NCI-H345 treated with DMSO at 0.1 percent for 48 hours (cell line): ENCODE measurements at regions not wholly inside any gene's neighbourhood (a gene's known extent, or its start where the extent isn't known, plus 50 kb on each side); places are given as distances from the start of the nearest gene placed in this dataset.
A peak's percentile ranks its signal among the peaks of the same experiment; 100 is the strongest.
"Not testable (repeated sequence)": the region's sequence is repeated elsewhere in the genome, so short reads cannot be mapped to it uniquely, and the experiment has no call there.

ENCODE experiments used
- DNase-seq: peaks from one replicate; lab custom pipeline; 2025; ENCODE audit not compliant: unreplicated experiment; lab: John Stamatoyannopoulos, UW

DNA sequence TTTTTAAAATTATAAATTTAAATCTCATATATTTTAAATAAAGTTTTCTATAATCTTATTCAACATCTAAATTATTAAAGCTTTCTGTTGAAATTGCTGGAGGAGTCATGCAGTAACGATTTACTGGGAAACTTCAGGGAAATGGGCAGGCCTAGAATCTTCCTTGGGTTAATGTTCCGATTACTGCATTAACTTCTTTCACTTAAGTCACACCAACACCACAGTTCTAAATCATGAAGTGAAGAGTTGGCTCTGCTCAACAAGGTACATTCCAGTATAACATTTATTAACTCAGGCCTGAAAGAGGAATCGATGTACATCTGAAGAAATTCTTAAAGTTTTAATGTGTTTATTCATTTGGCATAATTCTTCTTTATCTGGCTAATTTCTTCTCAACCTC lies 244.3 kb downstream of the CCER1 start:
- DNase-seq = no peak

- no peak for DNase-seq
Measured at GRCh38 chr12:90706036-90706435, 248.9 kb downstream of the CCER1 start.

GRCh38 chr12:90695415-90695814 lies 259.6 kb downstream of the CCER1 start:
- no peak for DNase-seq

DNA sequence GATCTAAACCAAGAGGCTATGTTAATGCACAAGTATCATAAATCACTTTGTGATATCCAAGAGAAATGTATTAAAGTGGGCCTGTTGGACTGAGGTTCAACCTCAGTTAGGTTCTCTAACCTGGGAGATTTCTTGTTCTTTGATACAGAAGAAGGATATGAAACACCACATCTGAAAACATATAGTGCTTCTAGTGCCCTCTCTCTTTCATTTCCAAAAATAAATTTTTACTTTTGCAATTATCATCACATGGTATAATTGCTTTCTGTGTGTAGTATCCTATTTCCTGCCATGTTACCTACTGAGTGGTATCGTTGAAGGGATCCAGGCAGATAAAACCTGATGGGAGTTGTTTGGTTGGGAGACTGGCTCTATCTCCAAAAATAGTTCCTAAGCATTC lies 264.9 kb downstream of the CCER1 start:
- DNase-seq = no peak

DNA sequence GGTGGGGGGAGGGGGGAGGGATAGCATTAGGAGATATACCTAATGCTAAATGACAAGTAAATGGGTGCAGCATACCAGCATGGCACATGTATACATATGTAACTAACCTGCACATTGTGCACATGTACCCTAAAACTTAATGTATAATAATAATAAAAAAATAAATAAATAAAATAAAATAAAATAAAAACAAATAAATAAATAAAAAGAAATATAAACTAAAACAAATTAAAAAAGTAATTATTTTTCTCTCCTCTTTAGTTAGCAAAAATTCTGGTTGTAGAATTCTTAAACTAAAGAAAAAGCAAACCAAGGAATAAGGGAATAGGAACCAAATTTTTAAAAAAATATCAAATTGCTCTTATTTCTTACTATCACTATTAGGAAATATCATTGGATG lies 267.3 kb downstream of the CCER1 start:
- not testable (repeated sequence) for DNase-seq

DNA sequence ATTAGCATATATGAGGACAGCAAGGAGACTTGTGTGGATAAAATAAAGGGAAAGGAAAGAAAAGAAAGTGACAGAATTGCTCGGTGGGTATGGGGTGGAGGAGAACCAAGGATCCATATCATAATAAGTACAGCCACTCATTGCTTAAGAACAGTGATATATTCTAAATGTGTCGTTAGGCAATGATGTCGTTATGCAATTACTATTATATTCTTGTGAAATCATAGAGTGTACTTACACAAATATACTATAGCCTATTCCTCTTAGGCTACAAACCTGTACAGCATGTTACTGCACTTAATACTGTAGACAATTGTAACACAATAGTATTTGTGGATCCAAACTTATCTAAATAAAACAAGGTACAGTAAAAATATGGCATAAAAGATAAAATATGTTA lies 271.1 kb downstream of the CCER1 start:
- no peak for DNase-seq

- no peak for DNase-seq
Measured at GRCh38 chr12:90682398-90682797, 272.6 kb downstream of the CCER1 start.

DNA sequence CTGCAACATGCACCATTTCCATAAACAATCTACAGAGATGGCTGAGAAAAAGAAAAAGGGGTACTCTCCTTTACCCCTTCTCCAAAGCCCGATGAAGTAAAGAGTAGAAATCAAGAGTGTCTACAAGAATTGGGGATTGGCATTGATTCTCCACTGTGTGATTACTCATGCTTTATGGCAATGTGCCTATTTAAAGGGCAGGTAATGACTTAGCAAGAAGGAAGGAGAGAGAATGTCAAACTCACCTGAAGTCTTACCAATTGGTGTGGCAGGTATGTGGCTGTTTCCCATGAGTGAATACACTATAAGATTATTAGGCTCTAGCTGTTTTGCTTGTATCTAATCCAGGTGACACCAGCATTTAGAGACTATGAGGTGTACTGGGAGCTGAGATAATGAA lies 275.3 kb downstream of the CCER1 start:
- DNase-seq = no peak

GRCh38 chr12:90677552-90677951 lies 277.4 kb downstream of the CCER1 start:
- DNase-seq = no peak

DNA sequence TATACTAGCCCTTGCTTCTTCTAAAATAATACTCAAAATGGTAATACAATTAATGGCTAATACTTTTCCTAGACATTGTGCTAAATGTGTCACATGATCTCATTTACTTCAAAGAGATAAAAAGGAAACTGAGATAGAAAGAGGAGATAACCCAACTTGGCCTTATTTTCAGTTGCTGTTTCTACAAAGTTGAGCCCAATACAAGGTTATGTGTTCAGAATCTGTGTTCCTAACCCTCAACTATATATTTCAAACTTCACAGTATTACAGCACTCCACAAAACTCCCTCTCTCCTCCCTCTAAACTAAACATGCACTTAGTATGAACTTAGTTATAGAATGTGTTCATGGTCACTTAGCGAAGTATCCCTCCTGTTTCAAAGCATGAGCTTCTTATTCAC lies 277.9 kb downstream of the CCER1 start:
- no peak for DNase-seq

DNA sequence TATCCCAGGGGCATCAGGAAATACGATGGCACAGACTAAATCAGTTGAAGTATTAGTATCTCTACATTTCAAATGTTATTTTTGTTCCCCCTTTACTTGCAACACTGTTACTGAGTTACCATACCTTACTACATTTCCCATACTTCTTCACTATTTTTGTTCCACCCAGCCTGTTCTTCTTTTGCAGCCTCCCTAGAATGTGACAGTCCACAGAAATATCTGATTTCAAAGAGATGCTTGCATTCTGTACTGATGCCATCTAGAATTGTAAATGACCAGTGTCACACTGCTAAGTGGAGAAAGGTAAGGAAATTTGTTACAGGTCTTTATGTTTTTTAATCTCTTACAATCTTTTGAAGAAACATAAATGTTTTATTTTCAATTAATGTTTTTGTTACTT lies 279.9 kb downstream of the CCER1 start:
- DNase-seq = no peak

- DNase-seq = no peak
Measured at GRCh38 chr12:90672081-90672480, 282.9 kb downstream of the CCER1 start.

GRCh38 chr12:90663949-90664348 lies 291.0 kb downstream of the CCER1 start:
- DNase-seq = not testable (repeated sequence)

GRCh38 chr12:90659060-90659459 lies 295.9 kb downstream of the CCER1 start:
- no peak for DNase-seq

- no peak for DNase-seq
Measured at GRCh38 chr12:90653040-90653439, 301.9 kb downstream of the CCER1 start.

- DNase-seq = no peak
Measured at GRCh38 chr12:90652280-90652679, 302.7 kb downstream of the CCER1 start.

DNA sequence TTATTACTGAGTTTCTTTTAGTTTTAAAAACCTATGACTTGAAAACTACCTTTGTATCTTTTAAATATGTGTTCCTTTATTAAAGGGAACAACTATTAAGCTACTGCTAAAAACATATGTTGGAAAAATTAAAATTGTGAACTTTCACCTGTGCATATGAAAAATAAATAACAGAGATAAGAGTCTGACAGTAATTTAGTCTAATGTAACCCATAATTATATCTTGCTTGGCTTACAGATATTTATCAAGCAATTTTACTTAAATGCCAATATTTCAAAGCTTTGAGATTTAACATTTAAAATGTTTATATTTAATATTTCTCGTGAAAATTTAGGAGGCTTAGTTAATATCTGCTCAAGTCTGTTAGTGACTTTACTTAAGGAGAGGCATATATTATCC lies 309.8 kb downstream of the CCER1 start:
- DNase-seq = no peak

- DNase-seq = no peak
Measured at GRCh38 chr12:90631591-90632212, 323.3 kb downstream of the CCER1 start.

DNA sequence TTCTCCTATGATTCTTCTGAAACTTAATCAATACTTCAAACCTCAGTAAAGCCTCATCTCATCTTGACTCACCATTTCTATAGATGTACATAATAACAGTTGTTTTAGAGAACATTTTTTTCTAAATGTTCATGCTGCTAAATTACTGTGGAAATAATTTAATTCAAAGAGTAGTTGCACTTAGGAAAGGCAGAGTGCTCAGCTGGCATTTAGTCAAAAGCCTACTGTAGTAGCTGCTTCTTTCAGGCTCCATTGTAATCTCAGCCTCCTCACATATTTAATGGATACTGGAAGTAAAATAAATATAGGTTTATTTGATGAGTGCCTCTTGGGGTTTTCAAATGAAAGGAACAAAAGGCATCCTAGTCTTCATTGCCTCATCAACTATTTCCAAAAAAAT lies 325.0 kb downstream of the CCER1 start:
- peak; percentile 94 for DNase-seq

DNA sequence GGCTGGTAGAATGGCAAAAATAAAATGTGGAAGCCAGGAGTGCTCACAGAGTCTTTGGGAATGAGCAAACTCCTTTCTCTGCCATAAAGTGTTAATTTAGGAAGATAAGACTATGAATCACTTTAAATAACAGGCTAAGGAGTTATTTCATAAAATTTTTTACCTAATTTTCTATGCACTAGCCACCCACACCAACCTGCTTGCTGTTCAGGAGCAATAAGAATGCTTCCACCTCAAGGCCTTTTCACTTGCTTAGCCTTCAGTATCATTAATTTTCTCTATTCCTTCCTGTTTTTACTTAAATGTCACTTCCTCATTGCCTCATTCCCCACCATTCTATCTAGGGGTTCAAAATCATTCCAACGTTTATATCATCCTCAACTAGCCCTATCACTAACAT lies 326.8 kb downstream of the CCER1 start:
- no peak for DNase-seq

DNA sequence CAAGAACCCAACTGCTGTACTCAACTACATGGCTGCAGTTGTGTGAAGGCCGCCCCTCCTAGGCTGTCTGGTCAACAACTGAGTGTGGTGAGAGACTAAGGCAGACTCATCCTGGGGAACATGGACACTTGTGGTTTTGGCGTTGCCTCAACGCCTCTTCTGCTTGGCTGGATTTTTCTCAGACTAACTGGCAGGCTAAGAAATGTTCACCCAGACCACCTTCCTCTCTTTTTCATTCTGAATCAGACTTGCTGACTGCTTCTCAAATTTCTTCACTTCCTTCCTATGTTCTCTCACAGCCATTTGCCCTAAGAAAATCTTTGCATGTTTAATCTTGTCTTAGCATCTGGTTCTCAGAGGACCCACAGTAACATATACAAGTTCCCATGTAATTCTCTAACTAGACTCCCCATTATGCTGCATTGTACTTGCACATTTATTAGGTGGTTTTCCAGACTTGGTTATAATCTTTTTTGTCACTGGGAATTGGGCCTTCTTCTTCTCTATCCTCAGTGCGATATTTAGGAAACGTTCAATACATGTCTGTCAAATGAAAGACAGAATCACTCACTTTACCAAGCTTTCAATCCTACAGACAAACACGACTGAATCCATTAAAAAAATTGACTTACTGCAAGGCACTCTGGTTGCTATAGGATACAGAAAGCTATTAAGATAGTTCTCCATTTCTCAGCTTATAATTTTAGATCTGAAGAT lies 327.6 kb downstream of the CCER1 start:
- no peak for DNase-seq

- no peak for DNase-seq
Measured at GRCh38 chr12:90622431-90622830, 332.5 kb downstream of the CCER1 start.

GRCh38 chr12:90621927-90622326 lies 333.0 kb downstream of the CCER1 start:
- no peak for DNase-seq
